ENCODE measurements at regions not wholly inside any gene's neighbourhood (a gene's known extent, or its start where the extent isn't known, plus 50 kb on each side); places are given as distances from the start of the nearest gene placed in this dataset.

DNA sequence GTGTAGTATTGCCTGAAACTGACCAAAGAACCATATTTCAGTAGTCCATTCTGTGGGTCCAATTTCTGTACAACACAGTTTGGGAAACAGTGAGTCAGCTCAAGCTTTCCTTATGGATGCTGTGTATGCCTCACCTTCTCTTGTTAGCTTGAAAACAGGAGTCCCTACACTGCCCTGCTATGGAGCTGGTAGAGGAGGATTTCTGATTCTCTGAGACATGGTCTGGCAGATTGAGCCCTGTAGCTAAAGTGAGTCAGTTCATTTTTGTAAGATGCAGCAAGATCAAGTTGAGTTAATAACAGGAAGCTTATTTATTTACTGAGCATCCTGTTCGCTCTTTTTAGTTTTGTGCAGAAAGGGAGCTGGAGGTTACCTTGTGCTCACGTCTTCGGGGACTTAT lies 424.1 kb upstream of the RBMS3 start:
- TF ChIP-seq, protein P1, sequence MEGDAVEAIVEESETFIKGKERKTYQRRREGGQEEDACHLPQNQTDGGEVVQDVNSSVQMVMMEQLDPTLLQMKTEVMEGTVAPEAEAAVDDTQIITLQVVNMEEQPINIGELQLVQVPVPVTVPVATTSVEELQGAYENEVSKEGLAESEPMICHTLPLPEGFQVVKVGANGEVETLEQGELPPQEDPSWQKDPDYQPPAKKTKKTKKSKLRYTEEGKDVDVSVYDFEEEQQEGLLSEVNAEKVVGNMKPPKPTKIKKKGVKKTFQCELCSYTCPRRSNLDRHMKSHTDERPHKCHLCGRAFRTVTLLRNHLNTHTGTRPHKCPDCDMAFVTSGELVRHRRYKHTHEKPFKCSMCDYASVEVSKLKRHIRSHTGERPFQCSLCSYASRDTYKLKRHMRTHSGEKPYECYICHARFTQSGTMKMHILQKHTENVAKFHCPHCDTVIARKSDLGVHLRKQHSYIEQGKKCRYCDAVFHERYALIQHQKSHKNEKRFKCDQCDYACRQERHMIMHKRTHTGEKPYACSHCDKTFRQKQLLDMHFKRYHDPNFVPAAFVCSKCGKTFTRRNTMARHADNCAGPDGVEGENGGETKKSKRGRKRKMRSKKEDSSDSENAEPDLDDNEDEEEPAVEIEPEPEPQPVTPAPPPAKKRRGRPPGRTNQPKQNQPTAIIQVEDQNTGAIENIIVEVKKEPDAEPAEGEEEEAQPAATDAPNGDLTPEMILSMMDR (IDR thresholded peaks at IDR 0.05; ENCODE audit: insufficient read depth, low read length, poor library complexity, severe bottlenecking), result no peak
- TF ChIP-seq EZH2phosphoT487 (conservative IDR thresholded peaks at IDR 0.05; ENCODE audit: low read length), result no peak
